ENCODE measurements at regions not wholly inside any gene's neighbourhood (a gene's known extent, or its start where the extent isn't known, plus 50 kb on each side); places are given as distances from the start of the nearest gene placed in this dataset.

DNA sequence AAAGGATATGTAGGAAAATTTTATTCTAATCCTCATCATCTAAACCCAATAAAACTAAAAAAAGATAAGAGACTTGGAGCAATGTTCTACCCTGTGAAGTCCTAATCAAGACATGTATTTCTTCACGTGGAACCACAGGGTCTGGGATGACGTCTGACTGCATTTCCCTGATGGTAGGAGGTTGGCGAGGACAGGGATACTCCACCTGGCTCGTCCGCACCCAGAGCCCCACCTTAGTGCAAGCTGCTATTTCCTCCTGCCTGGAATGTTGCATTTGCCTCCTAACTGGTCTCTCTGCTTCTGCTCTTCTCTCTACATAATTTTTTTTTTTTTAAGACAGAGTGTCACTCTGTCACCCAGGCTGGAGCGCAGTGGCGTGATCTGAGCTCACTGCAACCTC is 57.7 kb upstream of the RASGRP1 start:
- no peak overlapping the region for H3K4me3 ChIP-seq (ENCODE audit: low read depth in 2 of 2, low read length in 1 of 2)
- H3K9me2 ChIP-seq, result no peaks in the 10 kb centered on the region
- no peaks in the 10 kb centered on the region for H3F3A ChIP-seq (replicated peaks; ENCODE audit: insufficient read depth)
- no peak overlapping the region for H3K4me2 ChIP-seq
- peaks cover 20% of the 10 kb centered on the region; the same call in 1 of the 2 replicates for H3K27me3 ChIP-seq (ENCODE audit: insufficient read depth)
- no peak for TF ChIP-seq FOXM1 (IDR thresholded peaks at IDR 0.05; ENCODE audit: low read depth)
- no peak for TF ChIP-seq ZBTB33 (IDR thresholded peaks at IDR 0.05; ENCODE audit: borderline replicate concordance, low read depth)
- TF ChIP-seq MEF2A (IDR thresholded peaks at IDR 0.05; ENCODE audit: borderline replicate concordance, low read depth), result no peak
- TF ChIP-seq, protein P1, sequence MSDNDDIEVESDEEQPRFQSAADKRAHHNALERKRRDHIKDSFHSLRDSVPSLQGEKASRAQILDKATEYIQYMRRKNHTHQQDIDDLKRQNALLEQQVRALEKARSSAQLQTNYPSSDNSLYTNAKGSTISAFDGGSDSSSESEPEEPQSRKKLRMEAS (IDR thresholded peaks at IDR 0.05; ENCODE audit: low read depth), result no peak
- TF ChIP-seq EP300 (IDR thresholded peaks at IDR 0.05; ENCODE audit: borderline replicate concordance in 1 of 2, low read depth in 1 of 2, low read length in 1 of 2), result no peak
- TF ChIP-seq MXI1 (IDR thresholded peaks at IDR 0.05; ENCODE audit: low read depth, low read length), result no peak
- TF ChIP-seq, protein P2, sequence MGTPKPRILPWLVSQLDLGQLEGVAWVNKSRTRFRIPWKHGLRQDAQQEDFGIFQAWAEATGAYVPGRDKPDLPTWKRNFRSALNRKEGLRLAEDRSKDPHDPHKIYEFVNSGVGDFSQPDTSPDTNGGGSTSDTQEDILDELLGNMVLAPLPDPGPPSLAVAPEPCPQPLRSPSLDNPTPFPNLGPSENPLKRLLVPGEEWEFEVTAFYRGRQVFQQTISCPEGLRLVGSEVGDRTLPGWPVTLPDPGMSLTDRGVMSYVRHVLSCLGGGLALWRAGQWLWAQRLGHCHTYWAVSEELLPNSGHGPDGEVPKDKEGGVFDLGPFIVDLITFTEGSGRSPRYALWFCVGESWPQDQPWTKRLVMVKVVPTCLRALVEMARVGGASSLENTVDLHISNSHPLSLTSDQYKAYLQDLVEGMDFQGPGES (IDR thresholded peaks at IDR 0.05; ENCODE audit: low read depth, low read length), result no peak
- no peak for TF ChIP-seq TAF1 (IDR thresholded peaks at IDR 0.05; ENCODE audit: borderline replicate concordance, low read depth, low read length)
- TF ChIP-seq TCF12 (IDR thresholded peaks at IDR 0.05), result no peak
- TF ChIP-seq RFX5 (IDR thresholded peaks at IDR 0.05; ENCODE audit: low read length), result no peak
- TF ChIP-seq RCOR1 (IDR thresholded peaks at IDR 0.05; ENCODE audit: low read length), result no peak
- TF ChIP-seq, protein P3, sequence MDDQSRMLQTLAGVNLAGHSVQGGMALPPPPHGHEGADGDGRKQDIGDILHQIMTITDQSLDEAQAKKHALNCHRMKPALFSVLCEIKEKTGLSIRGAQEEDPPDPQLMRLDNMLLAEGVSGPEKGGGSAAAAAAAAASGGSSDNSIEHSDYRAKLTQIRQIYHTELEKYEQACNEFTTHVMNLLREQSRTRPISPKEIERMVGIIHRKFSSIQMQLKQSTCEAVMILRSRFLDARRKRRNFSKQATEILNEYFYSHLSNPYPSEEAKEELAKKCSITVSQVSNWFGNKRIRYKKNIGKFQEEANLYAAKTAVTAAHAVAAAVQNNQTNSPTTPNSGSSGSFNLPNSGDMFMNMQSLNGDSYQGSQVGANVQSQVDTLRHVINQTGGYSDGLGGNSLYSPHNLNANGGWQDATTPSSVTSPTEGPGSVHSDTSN (IDR thresholded peaks at IDR 0.05), result no peak
- no peak for TF ChIP-seq USF2 (IDR thresholded peaks at IDR 0.05; ENCODE audit: borderline replicate concordance, low read depth, low read length)
- H3K27ac ChIP-seq (ENCODE audit: low read depth in 2 of 2, low read length in 1 of 2), result no peak overlapping the region
- WGBS (ENCODE audit: low lambda C conversion rate), result 57% methylated on average over 7 of the region's 7 CpGs
- POLR2A ChIA-PET, result no interaction called here
- no peak overlapping the region for H3K9ac ChIP-seq
- CTCF ChIA-PET, result interaction anchor here (1.0 to 1.9 kb wide), 2 partner anchors 11 to 59 kb away, joined by 3 to 5 read pairs; no protein-coding TSS in a partner anchor
- no peak overlapping the region for H2AFZ ChIP-seq (ENCODE audit: low read depth)
- H3K36me3 ChIP-seq (replicated peaks in 1 of 2; ENCODE audit: control insufficient read depth in 1 of 2, insufficient read depth in 2 of 2, low read length in 1 of 2), result no peaks in the 10 kb centered on the region
- no peaks in the 10 kb centered on the region for H3K4me1 ChIP-seq (ENCODE audit: control insufficient read depth in 1 of 2, insufficient read depth in 2 of 2, low read depth in 1 of 2, low read length in 1 of 2)
- H3K79me2 ChIP-seq (ENCODE audit: insufficient read depth), result no peaks in the 10 kb centered on the region
- no peak for DNase-seq
- no peaks in the 10 kb centered on the region for H3K9me3 ChIP-seq
- H4K20me1 ChIP-seq (ENCODE audit: insufficient read depth), result no peaks in the 10 kb centered on the region

Measured in SK-N-SH (cell line).